Osteoblast (primary cell): ENCODE measurements at regions not wholly inside any gene's neighbourhood (a gene's known extent, or its start where the extent isn't known, plus 50 kb on each side); places are given as distances from the start of the nearest gene placed in this dataset.

Source experiments
- DNase-seq: peaks from one replicate; pipeline ENCODE4 v3.0.0; 2011; ENCODE audit warnings: low spot score, mixed read lengths; ENCODE audit not compliant: insufficient read length; ENCODE audit errors: missing footprints
- H2AFZ ChIP-seq: 2 replicates; pipeline ENCODE4 v1.6.0; 2011; ENCODE audit warnings: mild to moderate bottlenecking, low read length
- H3K27ac ChIP-seq: 2 replicates; pipeline ENCODE4 v1.5.1; 2011; ENCODE audit warnings: mild to moderate bottlenecking, low read depth, low read length, moderate library complexity
- H3K27me3 ChIP-seq: 2 replicates; pipeline ENCODE4 v1.6.0; 2012; ENCODE audit warnings: mild to moderate bottlenecking, control low read depth, inconsistent platforms, low read length, moderate library complexity; ENCODE audit not compliant: insufficient read depth
- H3K36me3 ChIP-seq: 2 replicates; pipeline ENCODE4 v1.5.1; 2011; ENCODE audit warnings: mild to moderate bottlenecking, low read length, control low read depth, moderate library complexity; ENCODE audit not compliant: insufficient read depth
- H3K4me1 ChIP-seq: 2 replicates; pipeline ENCODE4 v1.5.1; 2011; ENCODE audit warnings: mild to moderate bottlenecking, low read length, control low read depth, moderate library complexity; ENCODE audit not compliant: insufficient read depth
- H3K4me2 ChIP-seq: 2 replicates; pipeline ENCODE4 v1.6.0; 2011; ENCODE audit warnings: mild to moderate bottlenecking, low read length; ENCODE audit not compliant: insufficient read depth
- H3K4me3 ChIP-seq: fragments of 200-600 bp; sonication (generic); 3 replicates; pipeline ENCODE4 v1.5.1; 2012; ENCODE audit warnings: mild to moderate bottlenecking, low read length, inconsistent platforms; ENCODE audit not compliant: insufficient read depth
- H3K79me2 ChIP-seq: 2 replicates; pipeline ENCODE4 v1.6.0; 2012; ENCODE audit warnings: mild to moderate bottlenecking, low read length, control low read depth, inconsistent platforms; ENCODE audit not compliant: insufficient read depth
- H3K9me3 ChIP-seq: 2 replicates; pipeline ENCODE4 v1.5.1; 2011; ENCODE audit warnings: low read depth, low read length, control low read depth
- H4K20me1 ChIP-seq: 2 replicates; pipeline ENCODE4 v1.6.0; 2012; ENCODE audit warnings: mild to moderate bottlenecking, low read length, control low read depth; ENCODE audit not compliant: insufficient read depth
- CTCF ChIP-seq: IDR thresholded peaks from 2 replicates; pipeline ENCODE4 v1.5.1; 2011; ENCODE audit warnings: mild to moderate bottlenecking, low read depth, low read length, moderate library complexity; ENCODE audit errors: extremely low read depth

GRCh38 chr7:137086896-137087295 lies 218.4 kb downstream of the CHRM2 start:
- Histone ChIP-seq H4K20me1 (no peaks in the 10 kb centered on the region), H3K27me3 (no peaks in the 10 kb centered on the region), H3K27ac (no peak overlapping the region), H3K79me2 (no peaks in the 10 kb centered on the region), H2AFZ (no peak overlapping the region), H3K9me3 (no peaks in the 10 kb centered on the region), H3K4me3 (no peak overlapping the region), H3K4me1 (peaks cover 20% of the 10 kb centered on the region), H3K36me3 (no peaks in the 10 kb centered on the region), H3K4me2 (no peak overlapping the region)
- no peak for TF ChIP-seq CTCF
- DNase-seq: no peak

- H4K20me1 ChIP-seq: no peaks in the 10 kb centered on the region
- no peaks in the 10 kb centered on the region for H3K36me3 ChIP-seq
- H3K27me3 ChIP-seq: no peaks in the 10 kb centered on the region
- peaks cover 32% of the 10 kb centered on the region for H3K4me1 ChIP-seq
- H2AFZ ChIP-seq: no peak overlapping the region
- no peaks in the 10 kb centered on the region for H3K79me2 ChIP-seq
- H3K9me3 ChIP-seq: no peaks in the 10 kb centered on the region
- TF ChIP-seq CTCF: no peak
- no peak overlapping the region for H3K4me2 ChIP-seq
- H3K4me3 ChIP-seq: no peak overlapping the region
- no peak for DNase-seq
- H3K27ac ChIP-seq: no peak overlapping the region
Measured at GRCh38 chr7:137084607-137085380, 216.3 kb downstream of the CHRM2 start.

GRCh38 chr7:137082391-137082790 lies 213.9 kb downstream of the CHRM2 start:
- DNase-seq: peak; percentile 58
- Histone ChIP-seq H2AFZ (no peak overlapping the region), H3K4me3 (no peak overlapping the region), H3K36me3 (no peaks in the 10 kb centered on the region), H3K4me2 (no peak overlapping the region), H3K27ac (no peak overlapping the region), H4K20me1 (no peaks in the 10 kb centered on the region), H3K79me2 (no peaks in the 10 kb centered on the region), H3K9me3 (no peaks in the 10 kb centered on the region), H3K4me1 (peaks cover 32% of the 10 kb centered on the region), H3K27me3 (no peaks in the 10 kb centered on the region)
- no peak for TF ChIP-seq CTCF

DNA sequence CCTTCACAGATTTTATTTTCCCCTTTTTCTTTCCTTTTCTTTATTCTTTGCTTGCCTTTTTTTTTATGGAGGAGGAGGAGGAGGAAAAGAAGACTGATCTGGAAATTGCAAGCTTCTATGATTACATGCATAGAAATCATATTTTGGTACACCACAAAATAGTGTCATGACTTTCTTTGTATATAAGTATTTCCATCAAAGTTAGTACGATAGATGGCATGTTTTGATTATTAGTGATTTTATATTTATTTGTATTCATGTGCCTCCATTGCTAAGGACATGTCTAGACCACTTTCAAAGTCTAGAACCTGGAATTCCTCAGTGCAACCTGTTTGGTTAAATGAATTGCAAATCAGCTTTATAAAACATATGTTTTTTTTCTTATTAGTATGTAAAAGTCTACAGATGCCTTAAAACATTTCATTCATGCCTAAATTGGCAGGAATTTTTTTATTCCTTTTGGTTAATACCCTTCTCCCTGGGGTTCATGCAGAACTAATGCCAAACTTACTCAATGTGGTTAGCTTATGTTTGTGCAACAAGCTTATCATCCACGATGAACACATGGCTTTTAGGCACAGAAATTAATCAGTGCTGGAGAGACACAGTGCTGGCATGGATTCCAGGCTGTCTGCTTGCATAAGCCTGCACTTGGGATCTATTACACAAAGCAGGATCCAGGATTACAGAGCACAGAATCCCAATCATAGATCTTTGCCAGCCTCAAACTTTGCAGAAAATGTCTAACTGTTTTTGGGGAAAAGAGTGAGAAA lies 213.1 kb downstream of the CHRM2 start:
- peak overlapping the region; percentile 25 for H3K27ac ChIP-seq
- no peaks in the 10 kb centered on the region for H4K20me1 ChIP-seq
- H2AFZ ChIP-seq: no peak overlapping the region
- H3K4me1 ChIP-seq: peaks cover 32% of the 10 kb centered on the region
- no peaks in the 10 kb centered on the region for H3K27me3 ChIP-seq
- peak; percentile 64 for DNase-seq
- H3K4me2 ChIP-seq: peak overlapping the region; percentile 17
- TF ChIP-seq CTCF: no peak
- H3K9me3 ChIP-seq: no peaks in the 10 kb centered on the region
- no peaks in the 10 kb centered on the region for H3K79me2 ChIP-seq
- H3K4me3 ChIP-seq: no peak overlapping the region
- H3K36me3 ChIP-seq: no peaks in the 10 kb centered on the region
